K562 (cell line): ENCODE measurements at regions not wholly inside any gene's neighbourhood (a gene's known extent, or its start where the extent isn't known, plus 50 kb on each side); places are given as distances from the start of the nearest gene placed in this dataset.

Source experiments
- CBX2 ChIP-seq: fragments of 200-600 bp; sonication (generic); IDR thresholded peaks from one replicate; pipeline ENCODE4 v1.6.1; 2012; ENCODE audit warnings: mild to moderate bottlenecking, low read length, inconsistent platforms; ENCODE audit not compliant: insufficient read depth, poor library complexity, severe bottlenecking
- EP300 ChIP-seq: IDR thresholded peaks from 2 replicates; pipeline ENCODE4 v1.6.1; 2012; ENCODE audit warnings: low read length, improper control_type of control experiment
- FOXA3 ChIP-seq, 2 experiments: fragments of 450-650 bp in 1 of 2; sonication (generic) in 1 of 2; formaldehyde crosslinking; IDR thresholded peaks in 1 of 2; conservative IDR thresholded peaks in 1 of 2; 2 replicates each; pipeline versions ENCODE4 v1.4.0 to v1.8.0; 2020 to 2022; ENCODE audit warnings: mild to moderate bottlenecking in 2 of 2, missing genetic modification reagents in 1 of 2
- GATAD2A ChIP-seq: fragments of 450-650 bp; IDR thresholded peaks from 2 replicates; pipeline ENCODE4 v1.6.1; 2017
- HDAC6 ChIP-seq: IDR thresholded peaks from 2 replicates; pipeline ENCODE4 v1.6.1; 2012; ENCODE audit warnings: low read depth, mild to moderate bottlenecking, control low read depth, inconsistent platforms, low read length, moderate library complexity
- MAZ ChIP-seq, 2 experiments: fragments of 450-650 bp in 1 of 2; sonication (generic) in 1 of 2; formaldehyde crosslinking; IDR thresholded peaks in 1 of 2; conservative IDR thresholded peaks in 1 of 2; 2 replicates each; pipeline versions ENCODE4 v1.4.0 to v1.5.0; 2020; ENCODE audit warnings: mild to moderate bottlenecking in 1 of 2, missing genetic modification reagents in 1 of 2
- NFE2 ChIP-seq: IDR thresholded peaks from 2 replicates; pipeline ENCODE4 v1.6.1; 2014; ENCODE audit warnings: antibody characterized with exemption, low read depth
- NRF1 ChIP-seq, 2 experiments: fragments of 450-650 bp; IDR thresholded peaks in 1 of 2; conservative IDR thresholded peaks in 1 of 2; 2 replicates each; pipeline ENCODE4 v1.6.1; 2014; ENCODE audit warnings: mild to moderate bottlenecking in 2 of 2
- PHF8 ChIP-seq: fragments of 200-600 bp; sonication (generic); IDR thresholded peaks from 2 replicates; pipeline ENCODE4 v1.6.1; 2012; ENCODE audit warnings: mixed run types, mild to moderate bottlenecking, inconsistent platforms, low read length, moderate library complexity, borderline replicate concordance
- POLR2A ChIP-seq: fragments of 450-650 bp; conservative IDR thresholded peaks from 2 replicates; pipeline ENCODE4 v1.6.1; 2016
- POLR2AphosphoS5 ChIP-seq: IDR thresholded peaks from 2 replicates; pipeline ENCODE4 v1.6.1; 2011; ENCODE audit warnings: mild to moderate bottlenecking, low read depth, low read length, moderate library complexity; ENCODE audit not compliant: control insufficient read depth, insufficient read depth
- POLR3A ChIP-seq: IDR thresholded peaks from 2 replicates; pipeline ENCODE4 v1.6.1; 2011; ENCODE audit warnings: borderline replicate concordance, mild to moderate bottlenecking, moderate library complexity; ENCODE audit not compliant: insufficient read length, insufficient read depth; ENCODE audit errors: extremely low read depth
- TF ChIP-seq, protein P1 (sequence below): sonication (generic); formaldehyde crosslinking; IDR thresholded peaks from 2 replicates; pipeline ENCODE4 v1.9.0; 2022; ENCODE audit warnings: mild to moderate bottlenecking, missing genetic modification reagents
- TF ChIP-seq, protein P2 (sequence below), 3 experiments: IDR thresholded peaks in 2 of 3; conservative IDR thresholded peaks in 1 of 3; 2 replicates each; pipeline ENCODE4 v1.5.1; 2011 to 2012; ENCODE audit warnings: low read length in 3 of 3, mild to moderate bottlenecking in 3 of 3, control low read depth in 2 of 3, improper control_type of control experiment in 1 of 3, inconsistent platforms in 1 of 3, low read depth in 1 of 3, mixed read lengths in 1 of 3, moderate library complexity in 1 of 3; ENCODE audit not compliant: insufficient read depth in 2 of 3

DNA sequence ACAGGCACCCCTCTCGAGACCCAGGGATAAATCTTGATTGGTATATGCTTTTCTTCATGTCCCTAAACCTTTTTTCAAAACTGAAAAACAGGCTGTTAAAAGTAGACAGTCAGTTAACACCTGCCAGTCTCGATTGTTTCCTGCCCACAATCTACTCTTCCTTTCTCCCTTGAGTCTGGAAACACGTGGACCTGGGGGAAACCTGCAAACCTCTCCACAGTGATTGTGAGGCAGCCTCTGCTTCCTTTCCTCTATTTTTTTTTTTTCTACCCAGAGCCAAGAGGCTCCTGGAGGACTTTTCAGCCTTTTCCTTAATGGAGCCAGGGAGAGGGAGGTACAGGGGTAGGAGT, 69.4 kb upstream of the CLMP start:
- no peak for TF ChIP-seq HDAC6
- TF ChIP-seq FOXA3 (CRISPR knock-in tag; conservative IDR thresholded peaks at IDR 0.05 in 1 of 2, IDR thresholded peaks at IDR 0.05 in 1 of 2) = no peak
- TF ChIP-seq PHF8 = no peak
- TF ChIP-seq, protein P1, sequence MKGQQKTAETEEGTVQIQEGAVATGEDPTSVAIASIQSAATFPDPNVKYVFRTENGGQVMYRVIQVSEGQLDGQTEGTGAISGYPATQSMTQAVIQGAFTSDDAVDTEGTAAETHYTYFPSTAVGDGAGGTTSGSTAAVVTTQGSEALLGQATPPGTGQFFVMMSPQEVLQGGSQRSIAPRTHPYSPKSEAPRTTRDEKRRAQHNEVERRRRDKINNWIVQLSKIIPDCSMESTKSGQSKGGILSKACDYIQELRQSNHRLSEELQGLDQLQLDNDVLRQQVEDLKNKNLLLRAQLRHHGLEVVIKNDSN (CRISPR knock-in tag) = no peak
- TF ChIP-seq, protein P2, sequence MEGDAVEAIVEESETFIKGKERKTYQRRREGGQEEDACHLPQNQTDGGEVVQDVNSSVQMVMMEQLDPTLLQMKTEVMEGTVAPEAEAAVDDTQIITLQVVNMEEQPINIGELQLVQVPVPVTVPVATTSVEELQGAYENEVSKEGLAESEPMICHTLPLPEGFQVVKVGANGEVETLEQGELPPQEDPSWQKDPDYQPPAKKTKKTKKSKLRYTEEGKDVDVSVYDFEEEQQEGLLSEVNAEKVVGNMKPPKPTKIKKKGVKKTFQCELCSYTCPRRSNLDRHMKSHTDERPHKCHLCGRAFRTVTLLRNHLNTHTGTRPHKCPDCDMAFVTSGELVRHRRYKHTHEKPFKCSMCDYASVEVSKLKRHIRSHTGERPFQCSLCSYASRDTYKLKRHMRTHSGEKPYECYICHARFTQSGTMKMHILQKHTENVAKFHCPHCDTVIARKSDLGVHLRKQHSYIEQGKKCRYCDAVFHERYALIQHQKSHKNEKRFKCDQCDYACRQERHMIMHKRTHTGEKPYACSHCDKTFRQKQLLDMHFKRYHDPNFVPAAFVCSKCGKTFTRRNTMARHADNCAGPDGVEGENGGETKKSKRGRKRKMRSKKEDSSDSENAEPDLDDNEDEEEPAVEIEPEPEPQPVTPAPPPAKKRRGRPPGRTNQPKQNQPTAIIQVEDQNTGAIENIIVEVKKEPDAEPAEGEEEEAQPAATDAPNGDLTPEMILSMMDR (IDR thresholded peaks at IDR 0.05 in 2 of 3, conservative IDR thresholded peaks at IDR 0.05 in 1 of 3; ENCODE audit: insufficient read depth in 2 of 3, low read depth in 1 of 3, low read length in 3 of 3) = no peak
- no peak for TF ChIP-seq POLR2AphosphoS5
- no peak for TF ChIP-seq MAZ (CRISPR knock-in tag; conservative IDR thresholded peaks at IDR 0.05 in 1 of 2, IDR thresholded peaks at IDR 0.05 in 1 of 2)
- no peak for TF ChIP-seq CBX2
- TF ChIP-seq NRF1 (conservative IDR thresholded peaks at IDR 0.05 in 1 of 2, IDR thresholded peaks at IDR 0.05 in 1 of 2) = no peak
- TF ChIP-seq POLR3A = no peak
- TF ChIP-seq NFE2 = no peak
- TF ChIP-seq POLR2A = no peak
- no peak for TF ChIP-seq GATAD2A
- no peak for TF ChIP-seq EP300
